ENCODE measurements at regions not wholly inside any gene's neighbourhood (a gene's known extent, or its start where the extent isn't known, plus 50 kb on each side); places are given as distances from the start of the nearest gene placed in this dataset.

- TF ChIP-seq AKNA (CRISPR knock-in tag; IDR thresholded peaks at IDR 0.05; ENCODE audit: borderline replicate concordance) (no peak), ZNF589 (CRISPR knock-in tag; conservative IDR thresholded peaks at IDR 0.05) (no peak), BCL6 (CRISPR knock-in tag; IDR thresholded peaks at IDR 0.05) (no peak), ZNF260 (CRISPR knock-in tag; IDR thresholded peaks at IDR 0.05; ENCODE audit: borderline replicate concordance, low read depth) (no peak), SAP130 (CRISPR knock-in tag; IDR thresholded peaks at IDR 0.05; ENCODE audit: low read depth) (no peak), HES4 (CRISPR knock-in tag; IDR thresholded peaks at IDR 0.05; ENCODE audit: borderline replicate concordance) (no peak), SSRP1 (CRISPR knock-in tag; IDR thresholded peaks at IDR 0.05) (no peak)
Measured at GRCh38 chr1:90486134-90486824, 230.8 kb downstream of the BARHL2 start (continued).

- intact Hi-C loops (cut with micrococcal nuclease; ENCODE audit: unreplicated experiment): no loop called here
- 0% methylated on average over 1 of the region's 1 CpG for WGBS (ENCODE audit: low lambda C conversion rate)
- TF ChIP-seq GATAD1 (CRISPR knock-in tag; IDR thresholded peaks at IDR 0.05): no peak
- no peak for TF ChIP-seq MTA1 (CRISPR knock-in tag; IDR thresholded peaks at IDR 0.05; ENCODE audit: borderline replicate concordance)
- Histone ChIP-seq H3K36me3 (replicated peaks in 1 of 2; ENCODE audit: control insufficient read depth in 1 of 2, insufficient read depth in 2 of 2, low read length in 2 of 2) (no peaks in the 10 kb centered on the region), H3K27ac (ENCODE audit: extremely low read length, insufficient read depth, low read length) (no peak overlapping the region), H3K4me1 (ENCODE audit: insufficient read depth, low read length) (no peaks in the 10 kb centered on the region), H3K27me3 (ENCODE audit: control insufficient read depth in 1 of 2, insufficient read depth in 2 of 2, low read length in 2 of 2) (no peaks in the 10 kb centered on the region), H3K4me2 (ENCODE audit: low read depth, low read length) (no peak overlapping the region), H4K20me1 (ENCODE audit: insufficient read depth, low read length) (no peaks in the 10 kb centered on the region), H3K79me2 (ENCODE audit: insufficient read depth, low read length) (no peaks in the 10 kb centered on the region), H2AFZ (ENCODE audit: low read length) (no peak overlapping the region), H3K4me3 (replicated peaks in 1 of 3; ENCODE audit: insufficient read depth in 1 of 3, low read depth in 2 of 3, low read length in 3 of 3) (no peak overlapping the region), H3K9me3 (ENCODE audit: low read length) (no peaks in the 10 kb centered on the region), H3K9ac (ENCODE audit: insufficient read depth, low read depth, low read length) (no peak overlapping the region)
- DNase-seq (ENCODE audit: low spot score) (no peak), FAIRE-seq (no peak), ATAC-seq (no peak)
- ChIA-PET CTCF (ENCODE audit: low intra/inter-chr PET ratio, low total read pairs) (no interaction called here), POLR2A (no interaction called here)
- in situ Hi-C loops (cut with HindIII; ENCODE audit: extremely low pct_ligation_motif_present, low pct_unique_long_range_greater_than_20kb): no loop called here
- no TSS peak for BruUV-seq (replicated peaks)
Measured at GRCh38 chr1:90480271-90480835, 236.7 kb downstream of the BARHL2 start.

Measured in HepG2 (cell line).